HG02885 (cell line): ENCODE measurements at regions not wholly inside any gene's neighbourhood (a gene's known extent, or its start where the extent isn't known, plus 50 kb on each side); places are given as distances from the start of the nearest gene placed in this dataset.

Experiments
- ATAC-seq: cut with Tn5 transposase; IDR thresholded peaks from one replicate; pipeline ENCODE4 v1.9.1; 2021; ENCODE audit warnings: mild to moderate bottlenecking; ENCODE audit not compliant: unreplicated experiment, poor library complexity

DNA sequence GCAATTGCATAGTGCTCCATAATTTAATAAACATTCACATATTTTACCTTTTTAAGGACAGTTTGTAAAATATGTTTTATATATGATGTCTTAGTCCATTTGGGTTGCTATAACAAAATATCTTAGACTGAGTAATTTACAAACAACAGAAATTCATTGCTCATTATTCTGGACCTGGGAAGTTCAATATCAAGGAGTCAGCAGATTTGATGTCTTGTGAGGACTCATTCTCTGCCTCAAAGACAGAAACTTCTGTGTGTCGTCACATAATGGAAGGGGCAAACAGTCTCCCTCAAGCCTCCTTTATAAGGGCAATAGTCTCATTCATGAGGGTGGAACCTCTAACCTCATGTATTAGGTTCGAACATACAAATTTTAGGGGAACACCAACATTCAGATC is 455.9 kb downstream of the TAF11L14 start:
- ATAC-seq: no peak

DNA sequence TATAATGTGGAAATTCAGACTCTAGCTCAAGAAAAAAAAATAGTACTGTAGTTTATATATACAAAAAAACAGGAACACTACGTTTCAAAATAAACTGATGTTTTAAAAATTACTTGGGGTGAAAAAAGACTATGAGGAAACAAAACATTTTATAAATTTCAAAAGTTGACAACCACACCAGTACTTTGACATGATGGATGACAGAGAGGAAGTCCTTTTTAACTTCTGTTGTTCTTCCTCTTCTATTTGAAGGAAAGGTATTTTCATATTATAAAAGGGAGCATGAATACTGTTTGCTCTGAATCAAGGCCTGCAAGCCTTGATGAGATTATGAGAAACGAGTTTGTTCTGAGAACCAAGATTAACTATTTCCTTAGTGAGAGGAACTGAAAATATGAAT is 456.9 kb downstream of the TAF11L14 start:
- ATAC-seq: no peak

DNA sequence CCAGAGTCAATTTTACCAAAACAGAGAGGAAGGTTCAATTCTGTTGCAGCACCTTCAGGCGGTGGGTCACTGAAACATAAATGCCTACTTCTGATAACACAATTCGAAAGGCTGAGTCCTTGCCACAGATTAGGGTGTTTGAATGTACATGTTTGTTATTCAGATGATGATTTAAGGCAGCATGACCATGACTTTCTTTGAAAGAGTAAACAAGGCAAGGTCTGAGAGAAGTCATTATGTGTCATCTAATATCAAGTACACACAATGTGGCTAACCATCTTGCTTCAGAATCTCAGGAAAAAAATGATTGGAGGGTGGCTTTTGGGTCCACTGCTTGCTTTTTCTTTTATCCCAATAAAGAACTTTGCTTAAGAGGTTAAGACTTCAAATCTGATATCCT is 457.5 kb downstream of the TAF11L14 start:
- ATAC-seq: no peak

DNA sequence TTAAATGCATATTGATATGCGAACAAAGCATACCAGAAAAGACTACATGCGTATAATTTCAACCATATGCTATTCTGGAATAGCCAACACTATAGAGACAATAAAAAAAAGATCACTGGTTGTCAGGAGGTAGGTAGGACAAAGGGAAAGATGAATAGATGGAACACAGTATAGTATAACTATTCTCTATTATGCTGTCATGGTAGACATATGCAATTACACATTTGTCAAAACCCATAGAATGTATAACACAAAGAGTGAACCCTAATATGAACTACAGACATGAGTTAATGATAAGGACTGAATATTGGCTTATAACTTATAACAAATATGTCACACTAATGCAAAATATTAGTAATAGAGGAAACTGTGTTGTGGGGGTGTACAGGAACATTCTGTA is 460.8 kb downstream of the TAF11L14 start:
- no peak for ATAC-seq

DNA sequence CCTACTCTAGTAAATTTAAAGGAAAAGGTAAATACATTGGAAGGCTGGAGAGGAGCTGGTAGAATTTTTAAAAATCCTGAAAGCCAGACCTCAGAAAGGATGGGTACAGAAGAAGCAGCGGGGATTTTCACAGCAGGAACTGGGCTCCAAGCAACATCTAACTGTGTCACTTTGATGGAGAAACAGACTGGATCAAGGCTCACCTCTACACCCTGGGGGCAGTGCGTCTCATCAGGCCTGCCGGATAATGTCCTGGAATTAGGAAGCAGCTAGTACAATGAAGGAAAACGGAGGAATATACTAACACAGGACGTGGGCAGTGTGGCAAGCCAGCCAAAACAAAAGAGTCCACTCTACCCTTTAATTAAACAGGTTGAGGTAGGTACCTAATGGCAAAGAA is 463.6 kb downstream of the TAF11L14 start:
- no peak for ATAC-seq

DNA sequence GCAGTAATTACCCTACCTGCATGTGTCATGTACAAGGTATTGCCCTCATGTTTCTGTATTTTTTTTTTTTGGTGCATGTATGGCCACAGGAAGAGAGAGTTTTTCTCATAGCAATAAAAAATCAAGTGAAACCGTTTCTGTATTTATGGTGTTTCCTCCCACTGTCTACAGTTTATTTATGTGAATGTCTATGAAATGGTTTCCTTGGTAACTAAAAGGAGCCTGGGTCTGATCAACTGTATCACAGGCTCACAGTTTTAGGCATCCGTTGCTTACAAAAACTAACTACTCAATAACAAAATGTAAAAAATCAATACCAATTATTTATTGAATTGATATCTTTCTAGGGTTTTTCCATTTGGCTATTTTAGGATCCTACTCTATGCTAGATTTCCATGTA is 464.4 kb downstream of the TAF11L14 start:
- no peak for ATAC-seq

DNA sequence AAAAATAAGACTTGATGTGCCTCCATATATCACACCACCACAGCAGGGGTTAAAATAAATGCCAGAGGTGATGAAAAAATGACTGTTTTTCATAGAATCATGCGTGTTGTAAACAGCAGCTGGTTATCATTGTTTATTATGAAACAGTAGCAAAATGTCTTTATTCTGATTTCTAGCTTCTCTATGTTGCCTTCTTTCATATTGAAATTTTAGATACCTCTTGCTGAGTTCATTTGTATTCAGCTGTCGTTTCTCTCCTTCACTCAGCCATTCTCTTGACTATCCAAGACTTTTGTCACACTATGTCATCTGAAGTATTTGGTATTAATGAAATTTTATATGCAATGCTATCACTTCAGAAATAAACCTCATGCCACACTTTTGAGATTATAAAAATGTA is 465.0 kb downstream of the TAF11L14 start:
- no peak for ATAC-seq

DNA sequence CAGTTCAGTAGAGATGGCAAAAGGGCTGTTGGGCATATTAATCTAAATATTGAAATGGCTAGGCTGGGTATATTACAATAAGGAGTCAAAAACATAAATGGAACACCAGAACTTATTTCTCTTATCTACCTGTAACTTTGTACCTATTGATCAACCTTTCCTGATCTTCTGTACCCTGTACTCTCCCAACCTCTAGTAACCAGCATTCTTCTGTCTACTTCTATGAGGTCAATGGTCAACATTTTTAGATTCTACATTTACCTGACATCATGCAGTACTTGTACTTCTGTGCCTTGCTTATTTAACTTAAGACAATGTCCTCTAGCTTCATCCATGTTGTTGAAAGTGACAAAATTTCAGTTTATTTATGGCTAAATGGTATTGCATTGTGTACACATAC is 467.3 kb downstream of the TAF11L14 start:
- no peak for ATAC-seq

DNA sequence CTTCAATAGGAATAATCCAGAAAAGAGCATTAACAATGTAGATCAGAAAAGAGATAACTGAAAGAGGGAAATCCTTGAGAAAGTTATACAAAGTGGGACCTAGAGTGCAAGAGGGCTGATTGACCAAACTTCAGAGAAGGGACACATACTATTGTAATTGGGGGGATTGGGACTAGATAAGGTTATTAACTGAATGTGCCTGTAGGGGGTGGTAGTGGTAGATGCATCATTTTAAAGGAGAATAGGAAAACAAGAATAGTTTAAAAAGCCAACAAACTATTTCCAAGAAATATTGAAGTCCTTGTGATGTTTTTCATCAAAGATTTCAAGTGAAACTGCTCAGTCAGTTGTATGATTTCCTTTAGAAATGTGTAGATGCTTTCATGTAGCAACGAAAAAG is 468.5 kb downstream of the TAF11L14 start:
- no peak for ATAC-seq

DNA sequence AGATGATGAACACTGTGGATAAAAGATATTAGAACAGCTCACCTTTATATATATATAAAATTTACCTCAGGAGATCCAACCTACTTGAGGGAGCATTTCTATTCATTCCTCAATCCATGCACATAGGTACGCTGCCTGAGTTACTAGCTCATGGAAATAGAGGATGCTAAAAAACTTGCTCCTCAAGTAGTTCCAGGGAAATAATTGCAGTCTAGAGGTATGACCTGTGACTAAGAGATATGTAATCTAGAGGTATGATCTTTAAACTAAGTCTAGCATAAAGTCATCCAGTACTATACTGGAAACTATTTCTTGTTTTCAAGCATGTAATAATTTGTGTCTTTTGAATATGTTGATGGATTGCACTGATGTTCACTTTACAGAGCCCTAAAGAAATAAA is 471.2 kb downstream of the TAF11L14 start:
- no peak for ATAC-seq

DNA sequence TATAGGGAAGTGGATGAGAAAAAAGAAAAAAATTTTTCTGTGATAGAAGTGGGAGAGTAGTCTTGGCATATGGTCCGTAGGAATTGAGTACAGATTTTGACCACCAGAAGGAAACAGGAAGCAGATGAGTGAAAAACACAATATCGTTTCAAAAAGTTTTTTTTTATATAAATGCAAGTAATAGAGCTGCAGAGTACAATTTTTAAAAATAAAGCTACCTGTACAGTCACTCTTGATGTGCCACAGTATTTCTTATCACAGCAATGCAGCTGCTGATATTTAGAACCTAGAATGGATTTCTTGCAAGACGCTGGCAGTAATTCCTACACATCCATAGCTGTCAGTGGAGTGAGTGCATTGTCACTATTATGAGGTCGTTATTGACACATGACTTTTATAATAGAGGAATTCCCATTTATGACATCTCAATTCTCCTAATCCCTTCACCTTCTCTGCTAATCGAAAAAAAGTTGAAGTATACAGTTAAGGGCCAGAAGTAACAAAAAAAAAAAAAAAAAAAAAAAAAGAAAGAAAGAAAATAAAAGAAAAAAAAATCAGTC is 477.7 kb downstream of the TAF11L14 start:
- ATAC-seq: no peak

DNA sequence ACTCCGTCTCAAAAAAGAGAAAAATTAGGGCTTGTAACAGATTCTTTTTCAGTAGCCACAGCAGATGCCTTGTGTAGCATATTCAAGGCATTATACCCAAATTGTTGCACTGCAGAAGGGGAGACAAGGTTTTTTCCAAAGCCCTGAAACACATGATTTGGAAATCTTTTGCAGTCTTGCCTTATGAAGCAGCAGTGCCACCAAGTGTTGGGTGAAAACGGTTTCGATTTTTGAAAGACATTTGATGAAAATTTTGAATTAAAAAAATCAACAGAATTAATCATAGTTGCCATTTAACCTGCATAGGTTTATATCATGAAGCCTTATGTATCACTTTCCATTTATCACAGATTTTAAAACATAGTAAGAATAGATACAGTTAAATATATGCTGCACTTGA is 479.5 kb downstream of the TAF11L14 start:
- ATAC-seq: no peak

DNA sequence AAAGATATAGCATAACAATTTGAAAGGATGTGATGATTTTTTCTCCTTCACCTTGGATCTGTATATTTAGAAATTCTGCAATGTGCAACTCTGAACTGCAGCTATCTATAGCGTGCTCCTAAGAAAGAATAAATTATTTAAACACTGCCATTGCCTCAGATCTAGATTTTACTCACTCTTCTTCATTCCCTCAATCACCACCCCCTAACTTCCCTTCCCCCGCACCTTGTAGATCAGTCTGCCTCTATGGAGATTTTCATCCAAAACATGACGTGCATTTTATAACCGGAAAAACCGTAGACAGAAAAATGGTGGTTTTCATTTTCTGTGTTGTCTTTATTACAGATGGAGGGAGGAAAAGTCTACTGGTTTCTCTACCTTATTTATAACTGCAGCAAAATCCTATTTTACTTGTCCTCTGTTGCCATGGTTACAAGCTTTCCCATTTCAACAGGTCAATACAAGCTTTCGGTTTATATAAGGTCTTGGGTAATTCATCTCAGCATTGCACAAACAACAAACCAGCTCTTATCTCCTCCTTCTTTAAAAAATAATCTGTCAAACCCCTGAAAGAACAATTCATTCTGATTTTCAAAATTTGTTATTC is 480.0 kb downstream of the TAF11L14 start:
- ATAC-seq: no peak

DNA sequence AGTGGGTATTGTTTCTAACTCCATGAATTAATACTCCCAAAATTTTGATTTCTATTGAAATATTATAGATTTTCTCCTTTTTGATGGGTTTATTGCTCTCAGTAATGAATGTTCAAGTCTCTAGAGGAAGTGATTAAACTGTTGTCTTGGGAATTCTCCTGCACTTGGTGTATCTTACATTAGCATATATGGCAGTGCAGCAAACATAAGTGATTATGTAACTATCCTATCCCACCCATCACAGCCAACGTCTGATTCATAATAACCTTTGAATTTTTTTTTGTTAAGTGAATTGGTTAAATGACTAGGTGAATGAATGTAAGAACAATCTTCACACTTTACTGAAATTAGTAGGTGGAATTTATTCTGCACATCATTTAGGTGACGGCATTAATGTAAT is 483.7 kb downstream of the TAF11L14 start:
- ATAC-seq: no peak

DNA sequence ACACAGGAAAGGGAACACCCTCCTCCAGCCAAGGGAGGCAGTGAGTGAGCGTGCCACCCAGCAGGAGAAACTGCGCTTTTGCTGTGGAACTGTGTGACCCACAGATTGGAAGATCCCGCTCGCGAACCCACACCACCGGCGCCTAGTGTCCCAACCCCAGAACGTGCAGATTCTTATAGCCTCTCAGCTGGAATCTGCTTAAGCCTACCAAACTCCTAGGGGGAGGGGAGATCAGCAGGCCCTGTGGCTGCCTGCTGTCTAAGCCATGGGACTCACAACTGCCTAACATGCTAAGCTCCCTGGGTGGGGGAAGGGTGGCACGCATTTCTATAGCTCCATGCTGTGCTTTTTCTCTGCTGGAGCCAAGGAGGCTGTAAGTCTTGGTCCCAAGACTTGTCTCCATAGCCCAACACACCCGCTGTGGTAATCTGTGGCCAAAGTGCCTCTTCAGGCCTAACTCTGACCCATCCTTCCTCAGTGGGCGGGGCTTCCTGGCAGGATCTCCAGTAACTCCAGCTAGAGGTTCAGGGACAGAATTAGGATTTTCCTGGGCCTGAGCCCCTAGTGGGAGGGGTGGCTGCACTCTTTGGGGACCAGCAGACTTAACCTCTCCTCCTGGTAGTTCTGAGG is 485.0 kb downstream of the TAF11L14 start:
- ATAC-seq: no peak

DNA sequence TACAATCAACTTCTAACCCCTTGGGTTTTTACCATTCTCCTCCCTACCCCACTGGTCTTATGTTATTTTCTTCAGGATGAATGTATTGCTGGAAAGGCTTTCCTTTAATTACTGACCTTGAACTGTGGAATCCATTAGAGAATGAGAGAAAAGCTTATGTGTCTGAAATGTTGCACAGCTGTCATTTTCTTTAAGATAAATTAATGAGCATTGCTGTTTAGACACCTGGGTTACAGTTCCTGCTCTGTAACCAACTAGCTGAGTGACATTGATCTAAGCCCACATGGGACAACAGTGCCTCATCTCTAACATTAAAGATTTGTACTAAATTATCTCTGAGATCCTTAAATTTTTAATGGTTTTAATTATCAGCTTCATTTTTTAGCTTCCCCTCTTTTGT is 507.0 kb downstream of the TAF11L14 start:
- no peak for ATAC-seq

DNA sequence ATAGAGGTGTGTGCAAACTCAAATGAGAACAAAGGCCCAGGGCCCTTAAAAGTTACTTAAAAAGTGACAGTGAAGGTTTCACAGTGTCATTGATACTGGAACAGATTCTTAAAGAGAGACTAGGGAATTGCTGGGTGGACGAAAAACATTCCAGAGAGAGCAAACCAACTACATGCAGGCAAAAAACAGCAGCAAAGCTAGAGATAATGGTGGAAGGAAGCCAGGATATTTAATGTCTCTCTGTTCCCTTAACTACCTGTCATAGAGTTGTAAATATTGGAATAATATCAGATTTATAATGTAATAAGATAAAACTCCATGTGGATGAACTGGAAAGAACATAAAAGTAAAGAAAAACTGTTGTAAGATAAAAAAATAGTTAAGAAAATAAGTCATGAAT is 508.6 kb downstream of the TAF11L14 start:
- no peak for ATAC-seq

DNA sequence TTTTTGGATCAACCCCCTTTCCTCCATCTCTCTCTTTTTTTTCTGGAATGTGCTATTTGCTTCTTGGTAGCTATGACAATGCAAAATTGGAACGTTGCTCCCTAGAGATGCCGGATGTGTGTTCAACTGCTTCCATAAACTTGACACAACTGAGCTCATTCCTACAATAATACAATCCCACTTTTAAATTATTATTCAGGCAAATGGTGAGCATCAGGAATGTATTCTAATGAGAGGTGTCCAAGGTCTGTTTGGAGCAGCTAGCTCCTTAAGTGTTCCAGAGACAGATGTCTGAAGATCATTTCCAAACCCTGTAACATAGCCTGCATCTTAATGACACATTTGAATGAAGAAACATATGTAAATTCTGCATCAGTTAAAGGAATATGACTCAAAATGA is 518.4 kb downstream of the TAF11L14 start:
- ATAC-seq: no peak

DNA sequence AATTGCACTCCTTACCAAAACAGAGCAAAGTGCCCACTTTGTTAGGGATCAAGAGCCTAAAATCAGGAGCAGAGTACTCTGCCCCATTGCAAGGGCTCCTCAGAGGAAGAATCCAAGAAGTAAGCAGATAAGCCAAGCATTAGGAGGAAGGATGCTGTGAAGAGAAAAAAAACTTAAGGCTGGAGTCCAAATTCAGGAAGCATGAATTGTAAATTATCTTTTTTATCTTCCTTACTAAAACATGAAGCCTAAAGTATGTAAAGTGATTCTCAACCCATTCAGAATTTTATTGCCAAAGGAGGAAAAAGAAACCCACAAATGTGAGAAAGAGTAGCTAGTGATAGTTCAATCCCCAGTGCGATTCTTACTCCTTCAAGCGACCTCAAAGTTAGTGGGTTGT is 523.9 kb downstream of the TAF11L14 start:
- ATAC-seq: no peak

DNA sequence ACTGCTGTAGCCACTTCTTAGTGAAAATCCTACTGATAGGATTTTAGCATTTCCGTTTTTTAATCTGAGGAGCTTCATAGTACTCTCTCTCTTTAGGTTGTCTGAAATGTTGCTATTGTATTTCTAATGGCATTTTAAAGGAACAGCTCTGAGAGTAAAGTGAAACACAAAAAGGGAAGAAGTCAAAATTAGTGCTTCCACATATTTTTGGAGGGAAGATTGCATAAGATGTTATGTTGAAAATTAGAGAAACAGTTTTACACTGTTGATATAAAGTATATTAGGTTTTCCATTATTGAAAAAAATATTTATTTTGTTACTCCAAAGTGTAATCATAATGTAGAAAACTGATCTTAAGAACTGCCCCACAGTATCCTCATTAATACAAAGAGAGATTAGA is 525.1 kb downstream of the TAF11L14 start:
- ATAC-seq: no peak

DNA sequence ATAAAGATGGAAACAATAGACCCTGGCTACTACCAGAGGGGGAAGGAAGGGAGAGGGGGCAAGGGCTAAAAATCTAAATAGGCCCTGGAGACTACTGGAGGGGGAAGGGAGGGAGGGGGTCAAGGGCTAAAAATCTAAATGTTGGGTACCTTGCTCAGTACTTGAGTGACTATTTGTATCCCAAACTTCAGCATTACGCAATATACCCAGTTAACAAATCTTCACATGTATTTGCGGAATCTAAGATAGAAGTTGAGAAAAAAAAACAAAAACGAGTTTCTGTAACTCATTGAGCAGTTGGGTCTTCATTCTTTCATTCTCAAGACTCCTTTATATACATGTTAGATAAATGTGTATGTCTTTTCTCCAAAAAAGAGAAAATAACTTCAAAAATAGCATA is 537.4 kb downstream of the TAF11L14 start:
- no peak for ATAC-seq

DNA sequence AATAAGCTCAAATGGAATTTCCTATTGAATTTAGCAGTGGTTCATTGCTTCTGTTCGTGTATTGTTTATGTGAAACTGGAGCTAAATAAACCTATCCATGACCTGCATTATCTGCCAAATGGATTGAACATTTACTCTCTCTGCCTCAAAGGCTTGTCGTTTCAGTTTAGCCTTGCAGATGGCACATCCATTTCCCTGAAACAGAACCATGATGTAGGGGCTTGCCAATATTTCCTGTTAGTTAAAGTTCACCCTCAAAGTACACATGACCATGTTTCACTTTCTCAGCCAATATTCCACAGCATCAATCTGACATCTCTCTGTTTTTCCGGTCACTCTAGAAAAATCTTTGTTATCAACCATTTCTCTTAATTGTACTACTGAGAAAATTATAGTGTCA is 545.3 kb downstream of the TAF11L14 start:
- no peak for ATAC-seq
